GM18499 (cell line): ENCODE measurements at regions not wholly inside any gene's neighbourhood (a gene's known extent, or its start where the extent isn't known, plus 50 kb on each side); places are given as distances from the start of the nearest gene placed in this dataset.

Experiments used
- ATAC-seq: cut with Tn5 transposase; IDR thresholded peaks from one replicate; pipeline ENCODE4 v1.9.1; 2021; ENCODE audit warnings: moderate number of reproducible peaks; ENCODE audit not compliant: insufficient read depth, unreplicated experiment

DNA sequence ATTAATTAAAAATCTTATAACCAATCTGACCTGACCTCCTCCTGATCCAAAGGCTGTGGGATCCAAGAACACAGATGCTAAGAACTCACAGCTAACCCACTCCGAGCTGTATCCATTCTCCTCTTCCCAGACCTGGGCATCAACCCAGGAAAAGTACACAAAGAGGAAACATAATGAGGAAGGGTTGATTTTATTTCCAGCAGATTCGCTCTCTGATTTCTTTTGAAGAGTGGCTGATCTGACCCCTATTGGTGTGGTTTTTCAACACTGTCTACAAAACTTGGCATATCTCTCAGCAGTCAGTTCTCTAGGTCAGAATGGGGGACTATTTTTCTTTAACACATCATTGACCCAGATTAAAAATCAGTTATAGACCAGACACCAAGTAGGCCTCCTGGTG is 201.9 kb upstream of the UBASH3B start:
- no peak for ATAC-seq

DNA sequence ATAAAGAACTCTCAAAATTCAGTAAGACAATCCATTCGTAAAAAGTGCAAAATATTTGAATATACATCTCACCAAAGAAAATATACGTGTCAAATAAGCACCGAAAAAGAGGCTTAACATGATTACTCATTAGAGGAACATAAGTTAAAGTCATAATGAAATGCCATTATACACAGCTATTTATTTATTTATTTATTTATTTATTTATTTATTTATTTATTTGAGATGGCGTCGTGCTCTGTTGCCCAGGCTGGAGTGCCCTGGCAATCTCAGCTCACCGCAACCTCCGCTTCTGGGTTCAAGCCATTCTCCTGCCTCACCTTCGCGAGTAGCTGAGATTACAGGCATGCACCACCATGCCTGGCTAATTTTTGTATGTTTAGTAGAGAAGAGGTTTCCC is 203.6 kb upstream of the UBASH3B start:
- no peak for ATAC-seq

DNA sequence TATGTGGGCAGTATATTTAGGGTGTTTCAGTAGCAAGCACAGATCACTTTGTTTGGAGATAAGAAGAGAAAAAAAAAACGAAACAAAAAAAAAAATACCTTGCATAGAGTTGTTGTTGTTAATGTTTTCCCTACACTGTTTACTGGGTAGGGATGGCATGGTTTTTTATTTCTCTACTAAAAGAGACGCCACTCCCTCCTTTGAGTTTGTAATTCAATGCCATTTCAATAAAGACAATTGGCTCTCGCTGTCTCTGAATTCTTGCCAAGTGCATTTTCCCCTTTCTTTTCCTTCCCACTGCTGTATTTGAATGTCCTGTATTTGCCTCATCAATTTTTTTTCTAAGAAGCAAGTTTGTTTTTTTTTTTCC is 213.9 kb upstream of the UBASH3B start:
- ATAC-seq: no peak

DNA sequence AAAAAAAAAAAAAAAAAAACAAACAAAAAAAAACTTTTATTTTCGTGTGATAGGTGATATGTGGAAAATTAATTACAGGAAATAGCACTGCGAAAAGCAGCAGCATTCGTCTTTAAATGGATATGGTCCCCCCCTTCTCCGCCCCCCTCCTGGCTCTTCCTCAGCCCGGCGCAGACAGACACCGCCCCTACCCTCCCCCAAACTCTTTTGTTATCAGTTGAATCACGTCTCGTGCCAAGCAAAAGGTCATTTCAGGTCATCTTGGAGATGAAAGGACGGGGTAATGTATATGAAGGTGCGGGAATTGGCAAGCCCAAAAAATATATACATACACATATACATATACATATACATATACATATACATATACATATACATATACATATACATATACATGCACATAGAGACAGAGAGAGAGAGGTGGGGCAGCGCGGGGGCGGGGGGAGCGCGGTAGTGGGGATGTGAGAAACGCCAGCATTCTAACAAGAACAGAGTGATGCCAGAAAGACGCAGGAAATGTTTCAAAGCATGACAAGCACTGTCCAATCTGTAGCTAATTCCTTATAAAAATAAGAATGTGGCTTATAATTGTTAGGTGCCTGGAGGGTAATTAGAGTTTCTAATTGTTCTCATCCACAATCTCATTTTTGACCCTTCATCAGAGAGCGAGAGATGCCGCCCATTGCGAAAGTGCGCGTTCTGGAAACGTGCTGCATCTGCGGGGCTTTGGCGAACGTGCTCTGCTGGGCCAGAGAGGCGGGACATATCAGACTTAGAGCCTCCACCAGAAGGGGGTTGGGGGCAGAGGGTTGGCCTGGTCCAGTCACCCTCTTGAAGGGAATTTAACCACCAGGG is 214.5 kb upstream of the UBASH3B start:
- no peak for ATAC-seq

DNA sequence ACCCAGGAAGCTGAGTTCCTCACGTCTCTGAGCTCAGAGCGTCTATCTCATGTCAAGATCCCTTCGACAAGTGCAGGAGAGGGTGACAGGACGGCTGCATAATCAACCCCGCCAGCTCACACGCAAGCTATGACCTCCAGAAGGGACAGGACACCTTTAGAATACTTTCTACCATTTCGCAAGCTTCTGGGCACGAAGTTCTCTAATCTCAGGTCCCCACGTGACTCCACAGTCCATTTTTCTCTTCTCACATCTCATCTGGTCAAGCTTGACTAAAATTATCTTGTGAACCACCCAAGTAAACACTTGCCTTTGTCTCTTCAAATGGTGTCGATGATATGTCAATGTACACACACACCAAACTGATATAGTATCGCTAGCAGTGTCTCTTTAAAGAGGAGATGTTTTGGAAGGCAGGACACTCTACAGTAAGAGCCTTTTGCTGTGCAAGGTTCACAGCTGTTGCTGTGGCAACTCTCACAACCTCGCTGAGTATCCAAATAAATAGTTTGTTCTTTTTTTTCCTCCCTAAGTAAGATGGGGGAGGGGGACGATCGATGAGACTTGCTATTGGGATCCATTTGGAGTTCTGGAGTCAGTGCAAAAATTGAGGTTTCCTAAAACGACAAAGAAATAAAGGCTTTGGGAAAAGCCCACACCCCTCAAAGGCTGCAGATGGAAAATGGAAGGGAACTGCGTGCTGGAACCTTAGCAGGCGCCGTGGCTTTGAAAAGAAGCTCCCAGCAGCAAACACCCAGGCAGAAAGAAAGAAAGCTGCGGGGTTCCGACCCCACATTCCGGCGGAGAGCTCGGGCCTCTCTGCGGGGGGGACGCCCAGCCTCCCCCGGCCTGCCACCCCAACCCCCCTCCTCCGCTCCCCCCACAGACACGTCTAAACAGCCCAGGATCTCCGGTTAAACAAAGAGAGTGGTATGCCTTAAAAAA is 215.4 kb upstream of the UBASH3B start:
- no peak for ATAC-seq

DNA sequence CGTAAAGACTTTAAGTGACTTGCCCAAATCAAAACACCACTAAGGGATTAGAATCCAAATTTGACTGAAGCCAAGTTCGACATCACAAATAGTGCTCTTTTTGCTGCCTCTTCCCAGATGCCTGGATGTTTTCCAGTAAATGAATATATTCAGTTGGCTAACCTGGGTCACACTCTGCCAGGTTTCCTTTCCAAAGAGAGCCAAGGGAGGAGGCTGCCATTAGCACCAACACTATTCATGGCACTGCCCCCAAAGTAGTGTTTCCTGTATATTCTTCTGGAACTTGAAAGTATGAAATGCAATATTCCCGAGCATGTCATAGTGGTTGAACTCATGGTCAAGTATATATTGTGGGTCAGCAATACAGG is 219.3 kb upstream of the UBASH3B start:
- ATAC-seq: no peak

DNA sequence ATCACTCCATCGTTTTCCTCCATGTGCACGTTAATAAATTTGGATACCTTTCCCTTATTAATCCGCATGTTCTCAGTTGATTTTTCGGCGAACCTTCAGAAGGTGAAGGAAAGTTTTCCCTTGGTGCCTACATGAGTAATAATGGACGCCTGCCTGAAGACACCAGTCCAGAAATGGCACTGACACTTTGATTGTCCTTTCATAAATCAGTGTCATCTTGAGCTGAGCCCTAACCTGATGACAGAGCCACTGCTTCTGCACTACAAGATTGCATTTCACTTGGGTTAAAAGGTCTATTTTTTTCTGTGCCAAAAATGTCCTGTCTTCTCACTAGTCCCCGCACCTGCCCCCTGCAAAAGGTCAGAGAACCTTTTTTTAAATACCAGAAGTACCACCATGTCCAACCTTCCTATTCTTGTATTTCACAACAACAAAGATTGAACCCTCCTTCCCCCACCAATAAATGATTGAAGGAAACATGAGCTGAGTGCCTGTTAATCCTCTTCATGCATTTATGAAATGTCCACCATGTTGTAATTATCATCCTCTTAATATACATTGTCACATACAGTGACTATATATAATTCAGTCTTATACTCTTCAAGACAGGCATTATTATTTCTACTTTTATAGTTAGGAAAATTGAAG is 219.9 kb upstream of the UBASH3B start:
- no peak for ATAC-seq

DNA sequence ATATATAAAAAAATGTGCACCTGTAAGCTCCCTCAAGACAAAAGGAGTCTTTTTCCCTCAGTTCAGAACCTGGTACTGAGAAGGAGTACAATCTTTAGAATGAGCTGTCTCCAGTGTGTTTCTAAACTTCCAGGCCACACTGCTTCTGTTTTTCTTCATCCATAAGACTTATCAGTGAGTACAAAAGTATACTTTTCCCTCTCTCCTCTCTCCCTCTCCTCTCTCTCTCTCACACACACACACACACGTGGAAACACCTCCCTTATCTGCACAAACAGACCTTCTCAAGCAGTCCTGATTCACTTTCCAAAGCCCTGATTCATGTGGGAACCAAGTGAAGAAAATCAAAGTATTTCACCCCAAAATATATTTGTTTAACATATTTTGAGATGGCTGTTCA is 220.7 kb upstream of the UBASH3B start:
- ATAC-seq: no peak

DNA sequence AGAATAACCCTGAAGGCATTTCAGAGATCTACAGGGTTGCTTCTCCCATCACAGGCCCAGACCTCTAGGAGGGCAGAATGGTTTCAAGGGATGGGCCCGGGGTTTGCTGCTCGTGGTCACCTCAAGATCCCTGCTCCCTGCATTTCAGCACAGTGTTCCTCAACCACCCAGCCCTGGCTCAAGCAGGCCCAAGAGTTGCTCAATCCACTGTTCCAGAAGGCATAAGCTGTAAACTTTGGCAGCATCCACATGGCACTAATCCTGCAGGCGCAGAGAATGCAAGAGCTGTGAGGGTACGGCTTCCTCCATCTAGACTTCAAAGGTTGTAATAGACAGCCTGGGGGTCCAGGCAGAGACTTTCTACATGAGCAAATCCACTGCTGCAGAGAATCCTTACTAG is 225.0 kb upstream of the UBASH3B start:
- no peak for ATAC-seq

DNA sequence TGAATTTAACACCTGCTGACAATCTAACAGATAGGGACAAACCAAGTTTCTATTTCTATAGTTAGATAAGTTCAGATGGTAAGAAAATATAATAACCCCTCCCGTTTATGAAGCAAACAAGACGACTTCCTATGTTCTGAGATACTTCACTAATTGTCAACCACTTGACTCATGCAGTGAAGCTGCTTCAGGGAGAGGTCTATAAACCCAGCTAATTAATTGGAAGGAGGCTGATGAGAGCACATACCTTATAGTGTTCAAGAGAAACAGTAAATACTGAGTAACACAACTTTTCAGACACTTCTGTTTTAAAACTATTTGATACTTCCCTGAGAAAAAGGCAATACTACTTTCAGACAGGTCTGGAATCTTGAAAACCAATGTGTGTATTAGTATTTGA is 229.4 kb upstream of the UBASH3B start:
- ATAC-seq: no peak

DNA sequence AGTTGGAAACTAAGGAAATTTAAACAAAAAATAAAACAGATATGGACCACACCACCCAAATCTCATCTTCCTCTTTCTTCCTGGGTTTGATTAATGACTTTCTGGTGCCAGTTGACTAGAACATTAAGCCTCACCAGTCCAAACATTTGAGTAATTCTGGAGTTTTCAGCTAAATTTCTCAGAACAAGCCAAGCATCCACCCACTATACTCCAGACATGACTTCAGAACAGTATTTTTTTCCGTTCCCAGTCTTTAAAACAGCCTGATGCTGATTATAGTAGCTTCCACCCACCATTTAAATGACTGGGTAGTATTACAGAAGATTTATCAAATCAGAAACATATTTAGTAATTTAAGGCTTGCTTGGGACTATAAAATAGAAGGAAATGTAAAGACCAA is 230.9 kb upstream of the UBASH3B start:
- no peak for ATAC-seq

DNA sequence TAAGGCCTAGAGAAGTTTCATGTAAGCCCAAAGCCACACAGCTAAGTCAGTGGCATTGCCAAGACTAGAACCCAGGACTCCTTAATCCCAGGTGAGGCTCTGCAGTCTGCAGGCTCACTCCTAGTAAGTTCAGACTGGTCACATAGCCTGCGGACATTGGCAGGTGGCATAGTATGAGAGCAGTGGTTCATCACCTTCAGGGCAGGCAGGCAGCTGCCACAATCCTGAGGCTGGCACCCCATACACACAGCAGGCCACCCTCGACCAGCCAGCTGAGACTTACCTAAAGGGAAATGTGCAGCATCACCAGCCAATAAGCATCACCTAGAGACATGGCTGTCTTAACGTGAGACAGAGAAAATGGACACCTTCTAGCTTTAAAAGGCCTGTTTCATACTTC is 231.6 kb upstream of the UBASH3B start:
- no peak for ATAC-seq

DNA sequence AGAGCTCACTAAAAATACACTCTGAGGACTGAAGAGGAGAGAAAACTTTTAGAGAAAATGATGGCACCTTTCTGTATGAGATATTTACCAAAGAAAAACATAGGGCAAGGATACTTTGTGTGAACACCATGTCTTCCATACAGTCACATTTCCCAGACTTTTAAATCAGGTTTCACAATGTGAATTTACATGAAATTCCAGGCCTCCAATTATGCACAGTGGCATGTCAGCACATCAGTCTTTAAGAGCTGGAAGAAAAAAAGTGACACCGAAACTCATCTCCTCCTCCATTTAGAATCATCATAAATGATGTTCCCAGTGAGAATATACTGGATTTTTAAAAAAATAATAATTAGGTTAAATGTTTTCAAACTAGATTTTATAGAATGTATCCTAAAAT is 232.2 kb upstream of the UBASH3B start:
- ATAC-seq: no peak

DNA sequence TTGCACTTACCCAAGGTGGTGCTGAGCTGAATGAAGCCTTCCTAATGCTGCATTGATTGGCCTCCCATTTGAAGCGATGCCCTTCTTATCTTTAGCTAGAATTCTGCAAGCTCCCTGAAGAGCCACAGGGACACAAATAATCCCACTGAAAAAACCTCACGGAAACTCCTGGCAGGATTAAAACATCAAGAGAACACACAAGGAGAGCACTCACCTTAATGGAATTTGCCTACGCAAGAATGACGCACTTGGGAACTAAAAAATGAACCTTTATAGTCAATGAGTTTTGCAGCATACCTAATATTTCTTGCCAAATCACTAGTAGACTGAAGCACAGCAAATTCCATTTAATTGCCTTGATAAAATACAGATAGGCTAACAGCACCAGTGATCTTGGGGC is 232.8 kb upstream of the UBASH3B start:
- ATAC-seq: no peak

DNA sequence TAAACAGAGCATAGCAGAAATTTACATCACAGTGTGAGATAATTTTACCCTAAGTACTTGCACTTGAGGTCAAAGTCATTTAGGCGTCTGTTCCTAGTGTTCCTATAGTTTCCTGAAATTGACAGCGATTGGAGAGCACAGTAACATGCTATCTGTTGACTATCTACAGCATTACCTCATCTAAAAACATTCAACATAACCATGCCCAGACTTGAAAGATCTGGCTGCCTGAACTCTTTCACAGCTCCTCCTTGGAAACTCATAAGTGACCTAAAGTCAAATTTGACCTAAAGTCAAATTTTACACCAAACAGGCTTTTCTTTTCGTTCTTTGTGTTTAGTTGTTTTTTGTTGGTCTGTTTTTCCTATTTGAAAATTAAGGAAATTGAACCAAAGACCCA is 233.8 kb upstream of the UBASH3B start:
- ATAC-seq: no peak

DNA sequence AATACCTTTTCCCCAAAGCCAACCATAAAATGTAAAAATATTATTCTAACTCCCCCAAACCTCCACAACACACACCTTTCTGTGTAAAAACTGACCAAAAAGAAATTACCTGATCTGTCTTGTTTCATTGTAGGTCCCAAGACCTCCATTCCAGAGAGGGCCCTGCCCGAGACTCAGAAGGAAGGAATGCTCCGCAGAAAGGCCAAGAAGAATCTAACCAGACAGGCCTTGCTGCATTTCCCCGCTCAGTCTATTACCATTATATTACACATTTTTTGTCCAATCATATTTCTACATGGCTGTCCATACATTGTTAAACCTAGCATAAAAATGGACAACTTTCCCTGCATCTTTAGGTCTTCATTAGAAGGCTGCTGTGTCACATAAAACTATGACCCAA is 237.5 kb upstream of the UBASH3B start:
- no peak for ATAC-seq

DNA sequence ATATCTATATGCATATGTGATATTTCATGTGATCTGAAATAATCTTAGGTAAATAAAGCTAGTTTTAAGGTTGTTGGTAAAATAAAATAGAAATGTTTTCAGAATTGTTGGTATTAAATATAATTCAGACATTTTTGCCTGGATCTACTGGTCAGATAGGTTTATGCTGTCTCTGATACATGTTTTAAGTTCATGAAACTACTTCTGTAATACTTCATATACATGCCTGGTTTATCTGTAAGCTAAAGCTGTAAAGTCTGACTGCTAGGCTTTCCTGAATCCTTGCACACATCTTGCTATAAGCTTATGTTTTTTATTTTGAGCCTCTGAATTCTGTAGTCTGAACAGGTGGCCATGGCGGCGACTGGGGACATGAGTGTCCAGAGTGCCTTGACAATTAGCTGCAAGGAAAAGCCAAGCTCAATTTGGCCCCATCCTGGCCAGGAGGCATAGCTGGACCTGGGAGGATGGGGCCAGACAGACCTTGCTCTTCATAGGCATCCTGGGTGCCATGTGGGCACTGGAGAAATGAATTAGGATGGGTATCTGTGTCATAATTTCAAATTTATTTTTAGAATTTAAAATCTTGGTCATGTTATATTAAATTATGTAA is 241.0 kb upstream of the UBASH3B start:
- no peak for ATAC-seq

DNA sequence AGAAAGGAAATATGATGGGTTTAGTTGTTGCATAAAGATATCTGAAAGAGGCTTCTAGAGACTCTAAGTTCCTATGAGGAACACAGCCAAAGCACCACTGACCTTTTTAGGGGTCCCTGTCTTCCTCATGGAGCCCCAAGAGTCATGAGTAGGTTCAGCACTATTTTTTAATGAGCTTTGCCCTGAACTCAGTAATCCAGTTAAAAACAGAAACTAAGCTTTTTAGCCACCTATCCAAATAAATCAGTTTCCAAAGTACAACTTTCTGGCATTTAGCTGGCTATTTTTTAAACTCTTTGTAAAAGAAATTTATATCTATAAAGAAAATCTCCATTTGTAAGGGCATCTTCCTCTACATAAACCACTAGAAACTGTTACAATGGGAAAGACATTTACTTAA is 241.8 kb upstream of the UBASH3B start:
- ATAC-seq: no peak

DNA sequence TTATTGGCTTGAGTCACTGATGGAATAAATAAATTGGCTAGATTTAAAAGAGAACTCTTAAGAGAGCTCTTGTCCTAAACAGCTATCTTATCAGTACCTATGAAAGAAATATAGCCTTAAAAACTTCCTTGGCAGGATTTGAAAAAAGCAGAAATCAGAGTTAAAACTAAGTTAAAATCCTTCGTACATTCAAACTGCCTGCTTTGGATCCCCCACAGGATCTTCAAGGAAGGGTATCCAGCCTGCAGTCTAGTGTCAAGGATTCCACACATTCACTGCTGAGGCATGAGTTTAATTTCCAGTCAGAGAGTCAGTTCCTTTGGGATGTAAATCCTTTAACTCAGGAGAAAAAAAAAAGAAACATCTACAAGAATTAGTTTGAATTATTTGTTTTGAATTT is 242.9 kb upstream of the UBASH3B start:
- no peak for ATAC-seq

DNA sequence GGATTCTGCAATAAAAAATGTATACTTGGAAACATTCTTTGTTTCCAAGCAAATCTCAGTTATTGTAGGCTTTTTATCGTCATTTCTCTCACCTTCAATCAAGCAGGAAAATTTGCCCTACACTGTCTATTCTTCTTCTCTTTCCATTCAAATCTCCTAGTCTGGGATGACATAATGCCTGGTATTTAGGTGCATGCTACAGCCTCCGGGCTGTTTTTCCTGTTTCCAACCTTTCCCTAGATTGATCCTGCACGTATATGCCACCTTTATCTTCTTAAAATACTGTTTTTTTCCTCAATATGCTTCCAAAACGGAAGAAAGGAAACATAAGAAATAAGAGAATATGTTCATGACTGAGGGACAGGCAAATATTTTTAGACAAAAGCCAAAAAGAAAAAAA is 249.1 kb upstream of the UBASH3B start:
- no peak for ATAC-seq
